HG02571 (cell line): ENCODE measurements at regions not wholly inside any gene's neighbourhood (a gene's known extent, or its start where the extent isn't known, plus 50 kb on each side); places are given as distances from the start of the nearest gene placed in this dataset.

Experiments used
- ATAC-seq: cut with Tn5 transposase; IDR thresholded peaks from one replicate; pipeline ENCODE4 v1.9.1; 2021; ENCODE audit warnings: mild to moderate bottlenecking, moderate library complexity; ENCODE audit not compliant: unreplicated experiment

DNA sequence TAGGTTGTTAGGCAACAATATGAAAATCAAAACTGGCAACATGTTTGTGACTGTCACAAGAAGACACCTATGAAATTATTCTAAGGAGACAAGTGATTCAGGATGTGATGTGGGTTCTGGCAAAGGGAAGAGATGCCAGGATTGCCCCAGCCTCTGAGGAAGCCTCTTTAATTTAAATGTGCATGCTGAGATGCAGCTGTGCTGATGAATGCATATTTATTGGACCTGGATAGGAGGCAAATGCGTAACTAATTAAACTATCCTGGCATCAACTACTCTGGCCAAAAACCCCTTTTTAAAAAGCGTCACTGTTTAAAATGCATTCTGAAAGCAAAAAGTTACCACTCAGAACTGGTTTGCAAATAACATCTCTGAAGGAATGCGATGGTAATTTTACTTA lies 176.5 kb upstream of the DPH6 start:
- no peak for ATAC-seq

DNA sequence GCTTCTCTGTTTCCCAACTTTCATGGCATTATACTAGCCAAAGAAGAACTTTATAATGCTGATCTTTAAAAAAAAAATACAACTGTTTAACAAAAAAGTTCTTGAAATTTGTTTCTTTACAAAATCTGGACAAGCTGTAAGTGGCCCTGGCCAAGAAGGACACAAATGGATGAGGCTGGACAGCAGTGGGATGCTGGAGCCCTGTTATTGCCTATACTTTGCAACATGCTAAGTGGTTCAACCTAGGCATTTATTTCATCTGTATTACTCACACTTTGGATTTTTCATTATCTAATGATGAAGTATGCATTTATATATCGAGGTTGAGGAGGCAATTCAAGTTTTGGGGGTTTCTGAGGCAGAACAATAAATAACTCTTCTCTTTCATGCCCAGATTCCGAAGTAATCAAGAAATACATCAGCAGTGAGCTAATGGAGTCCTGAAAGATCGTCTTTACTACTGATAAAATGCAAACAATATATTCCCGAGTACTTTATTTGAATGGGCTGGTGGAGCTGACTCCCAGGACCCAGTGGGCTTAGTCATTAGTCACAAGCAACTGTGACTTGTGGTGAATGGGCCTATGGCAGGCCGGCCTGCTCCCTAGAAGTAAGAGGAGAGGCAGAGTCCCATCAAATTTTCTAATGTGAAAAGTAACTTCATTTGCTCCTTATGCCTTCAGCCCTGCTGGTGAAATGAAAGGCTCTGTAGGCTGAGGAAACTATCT lies 177.3 kb upstream of the DPH6 start:
- no peak for ATAC-seq

DNA sequence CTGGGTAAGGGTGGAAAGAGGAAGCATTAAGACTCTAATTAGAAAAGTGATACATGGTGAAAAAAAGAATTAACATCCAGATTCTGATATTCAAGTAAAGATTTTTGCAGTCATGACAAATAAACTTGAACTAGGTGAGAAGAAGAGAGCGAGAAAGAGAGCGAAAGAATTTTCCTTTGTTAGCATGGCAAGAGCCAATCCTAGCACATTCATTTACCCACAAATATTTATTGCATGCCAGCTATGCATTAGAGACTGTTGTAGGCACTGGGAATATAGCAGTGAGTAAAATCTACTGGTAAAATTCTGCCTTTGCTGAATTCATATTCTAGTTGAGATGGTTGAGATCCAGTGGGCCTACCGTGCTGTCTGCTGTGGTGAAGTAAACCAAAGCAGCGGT lies 177.9 kb upstream of the DPH6 start:
- ATAC-seq: no peak

DNA sequence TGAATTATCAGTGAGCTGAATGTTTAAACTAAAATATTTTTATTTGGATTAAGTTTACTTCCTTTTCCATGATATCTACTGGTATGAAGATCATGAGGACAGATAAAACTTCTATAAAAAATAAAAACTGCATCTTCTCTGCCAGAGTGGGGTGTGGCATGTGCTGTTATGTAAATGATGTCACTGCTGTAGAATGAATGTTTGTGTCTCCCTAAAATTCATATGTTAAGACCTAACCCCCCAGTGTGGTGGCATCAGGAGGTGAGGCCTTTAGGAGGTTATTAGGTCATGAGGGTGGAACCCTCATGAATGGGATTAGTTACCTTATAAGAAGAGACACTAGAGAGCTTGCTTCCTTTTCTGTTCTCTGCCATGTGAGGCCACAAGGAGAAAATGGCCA lies 178.7 kb upstream of the DPH6 start:
- no peak for ATAC-seq

DNA sequence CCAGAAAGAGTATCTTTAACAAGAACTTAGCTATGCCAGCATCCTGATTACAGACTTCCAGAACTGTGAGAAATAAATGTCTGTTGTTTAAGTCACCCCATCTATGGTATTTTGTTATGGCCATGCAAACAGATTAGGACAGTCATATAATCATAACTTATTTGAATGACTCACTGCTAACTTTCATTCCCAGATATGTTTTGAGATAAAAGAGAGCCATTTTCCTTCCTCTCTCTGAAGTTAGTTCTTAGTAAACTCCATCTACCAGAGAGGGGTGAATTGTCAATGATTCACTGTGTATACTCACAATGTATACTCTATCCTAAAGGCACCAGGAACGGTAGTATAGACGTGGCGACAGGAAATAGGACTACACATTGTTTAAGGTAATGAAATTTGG lies 179.4 kb upstream of the DPH6 start:
- ATAC-seq: no peak

DNA sequence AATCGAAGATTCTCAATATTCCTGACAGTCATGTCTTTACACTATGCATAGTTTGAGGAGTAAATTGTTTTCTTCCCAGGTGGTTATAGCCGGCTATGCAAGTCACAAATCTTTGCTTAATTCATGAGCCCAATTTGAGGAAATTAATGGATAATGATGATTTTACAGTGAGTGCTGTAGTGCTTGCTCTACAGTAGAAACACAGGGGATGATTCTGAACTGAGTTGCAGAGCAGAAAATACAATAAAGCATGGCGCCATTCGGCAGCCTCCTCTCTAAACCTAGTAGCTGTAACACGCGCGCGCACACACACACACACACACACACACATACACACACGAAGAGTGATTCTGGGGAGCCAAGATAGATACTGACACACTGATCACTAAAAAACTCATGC lies 181.7 kb upstream of the DPH6 start:
- no peak for ATAC-seq

DNA sequence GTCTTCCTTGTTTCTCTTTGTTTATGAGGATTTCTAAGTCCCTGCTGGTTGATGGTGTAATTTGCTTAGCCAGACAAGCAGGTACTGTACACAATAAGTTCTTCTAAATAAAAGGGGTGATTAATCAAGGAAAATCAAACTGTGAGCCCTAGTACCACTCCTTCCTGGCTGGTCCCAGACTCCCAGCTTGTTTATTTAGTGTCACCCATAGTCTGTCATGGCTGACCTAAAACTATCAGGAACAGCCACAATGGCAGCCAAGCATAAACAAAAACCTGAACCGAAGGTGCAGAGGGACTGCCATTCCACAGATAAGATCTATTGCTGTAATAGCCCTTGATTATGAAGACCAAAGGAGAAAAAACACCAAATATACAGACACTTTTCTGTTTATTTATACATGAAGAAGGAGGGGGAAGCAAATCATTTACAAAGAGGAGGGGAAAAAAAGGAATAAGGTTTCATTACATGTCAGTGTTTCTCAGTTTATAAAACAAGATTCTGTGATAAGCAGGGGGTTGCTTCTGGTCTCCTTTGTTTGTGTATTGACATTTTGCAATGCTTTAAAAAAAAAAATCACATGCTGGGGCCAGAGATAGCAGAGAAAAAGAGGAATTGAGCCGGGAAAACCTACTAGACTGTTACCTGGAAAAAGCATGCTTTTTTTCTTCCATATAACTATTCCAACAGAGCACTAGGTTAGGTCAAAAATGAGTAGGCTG lies 182.4 kb upstream of the DPH6 start:
- ATAC-seq: no peak

DNA sequence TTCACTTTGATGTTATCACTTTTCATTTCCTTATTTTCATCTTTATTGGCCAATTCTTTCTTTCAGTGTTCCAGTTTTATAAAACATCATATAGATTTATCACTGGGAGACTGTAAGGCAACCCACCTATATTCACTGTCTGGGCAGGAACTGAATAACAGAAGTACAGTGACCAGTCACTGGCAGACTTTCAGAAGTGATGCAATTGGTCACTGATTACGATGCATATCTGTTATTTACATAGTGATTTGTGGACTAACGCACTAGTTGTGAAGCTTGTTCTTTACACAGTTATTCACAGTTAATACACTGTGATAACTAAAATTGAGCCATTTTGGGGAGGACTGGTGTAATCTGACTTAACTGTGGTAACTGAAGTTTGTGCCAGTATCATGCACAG lies 190.2 kb upstream of the DPH6 start:
- ATAC-seq: no peak

DNA sequence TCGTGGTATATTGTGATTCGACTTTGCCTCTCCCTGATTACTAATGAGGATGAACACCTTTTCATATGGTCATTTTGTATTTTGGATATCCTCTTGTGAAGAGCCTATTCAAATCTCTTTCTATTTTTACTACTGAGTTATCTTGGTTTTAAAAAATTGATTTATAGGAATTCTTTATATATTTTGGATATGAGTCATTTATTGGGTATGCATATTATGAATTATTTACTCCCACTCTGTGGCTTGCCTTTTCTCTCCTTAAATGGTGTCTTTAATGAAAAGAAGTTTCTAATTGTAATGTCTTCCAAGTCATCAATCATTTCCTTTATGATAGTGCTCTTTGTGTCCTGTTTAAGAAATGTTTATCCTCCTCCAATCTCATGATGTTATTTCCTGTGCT lies 191.5 kb upstream of the DPH6 start:
- ATAC-seq: no peak

DNA sequence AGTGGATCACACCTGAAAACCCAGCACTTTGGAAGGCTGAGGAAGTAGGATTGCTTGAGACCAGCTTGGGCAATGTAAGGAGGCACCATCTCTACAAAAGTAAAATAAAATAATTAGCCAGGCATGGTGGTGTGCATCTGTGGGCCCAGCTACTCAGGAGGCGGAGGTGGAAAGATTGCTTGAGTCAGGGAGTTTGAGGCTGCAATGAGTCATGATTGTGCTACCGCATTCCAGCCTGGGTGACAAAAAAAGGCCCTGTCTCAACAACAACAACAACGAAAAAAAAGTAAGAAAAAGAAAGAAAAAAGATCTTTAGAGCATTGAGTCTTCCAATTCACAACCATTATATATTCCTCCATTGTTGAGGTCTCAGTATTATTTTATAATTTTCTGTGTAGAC lies 192.4 kb upstream of the DPH6 start:
- no peak for ATAC-seq

DNA sequence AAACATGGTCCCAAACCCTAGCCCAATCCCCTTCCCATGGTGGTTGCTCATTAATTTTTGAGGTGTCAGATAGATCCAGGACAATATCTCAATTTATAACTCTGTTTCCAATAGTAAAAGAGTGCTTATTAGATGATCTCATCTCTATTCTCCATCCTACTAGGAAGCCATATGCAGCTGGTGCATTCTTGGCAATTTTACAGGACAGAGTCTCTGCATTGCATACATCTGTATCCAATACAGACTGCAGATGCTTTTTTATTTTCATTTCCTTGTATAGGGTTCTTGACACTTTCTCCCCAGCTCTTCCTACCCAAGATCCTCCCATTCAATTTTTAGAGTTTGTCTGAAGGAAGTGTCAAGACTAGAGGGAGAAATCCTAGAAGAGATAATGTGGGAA lies 194.8 kb upstream of the DPH6 start:
- ATAC-seq: no peak

DNA sequence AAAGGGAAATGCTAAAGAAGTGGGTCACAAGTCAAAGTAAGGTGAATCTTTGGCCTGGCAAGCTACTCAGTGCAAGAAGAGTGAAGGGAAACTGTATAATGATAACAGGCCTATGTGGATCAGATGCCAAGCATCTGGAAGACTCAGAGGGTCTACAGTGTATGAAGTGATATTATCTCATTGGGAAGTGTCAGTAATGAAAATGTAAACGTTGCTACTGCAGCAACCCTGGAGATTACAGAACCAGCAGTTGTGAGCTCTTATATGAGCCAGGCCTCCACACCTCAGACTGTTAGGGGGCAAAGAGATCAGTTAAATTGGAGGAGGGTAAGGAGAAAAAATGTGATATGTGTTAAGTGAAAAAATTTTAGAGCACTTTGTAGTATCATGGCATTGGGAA lies 195.4 kb upstream of the DPH6 start:
- no peak for ATAC-seq

DNA sequence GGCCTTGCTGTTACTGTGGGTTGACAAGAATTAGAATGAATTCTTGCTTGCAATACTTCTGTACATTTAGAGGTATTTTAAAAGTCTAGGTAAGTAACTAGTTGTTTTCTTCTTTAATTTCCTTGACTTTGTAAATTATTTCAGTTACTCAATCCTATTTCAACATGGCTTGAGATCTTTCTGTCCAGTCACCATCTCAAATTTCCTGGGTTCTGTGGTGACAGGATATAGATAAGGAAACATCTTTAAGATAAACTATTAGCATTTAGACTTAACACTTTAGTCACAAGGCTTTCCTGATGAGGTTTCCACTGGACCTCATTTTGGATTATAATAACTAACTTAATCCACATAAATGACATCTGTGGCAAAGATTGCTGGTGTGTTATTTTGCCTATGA lies 195.9 kb upstream of the DPH6 start:
- ATAC-seq: no peak

DNA sequence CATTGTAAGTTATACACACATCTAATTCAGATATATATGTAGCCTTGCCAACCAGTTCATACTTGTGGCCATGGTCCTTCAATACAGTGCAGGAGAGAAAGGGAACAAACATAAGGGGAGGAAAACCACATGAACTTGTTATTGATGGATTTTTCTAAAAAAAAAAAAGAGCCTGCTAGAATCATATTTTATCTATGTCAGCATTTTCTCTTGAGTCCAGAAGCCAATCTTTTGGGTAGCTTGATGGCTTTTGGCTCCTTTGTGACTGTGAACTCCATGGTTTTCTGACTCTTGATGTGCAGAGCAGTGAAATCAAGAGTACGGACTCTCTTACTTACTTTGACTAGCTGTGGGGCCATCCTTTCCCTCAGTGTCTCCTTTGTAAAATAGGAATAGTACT lies 197.4 kb upstream of the DPH6 start:
- ATAC-seq: no peak

DNA sequence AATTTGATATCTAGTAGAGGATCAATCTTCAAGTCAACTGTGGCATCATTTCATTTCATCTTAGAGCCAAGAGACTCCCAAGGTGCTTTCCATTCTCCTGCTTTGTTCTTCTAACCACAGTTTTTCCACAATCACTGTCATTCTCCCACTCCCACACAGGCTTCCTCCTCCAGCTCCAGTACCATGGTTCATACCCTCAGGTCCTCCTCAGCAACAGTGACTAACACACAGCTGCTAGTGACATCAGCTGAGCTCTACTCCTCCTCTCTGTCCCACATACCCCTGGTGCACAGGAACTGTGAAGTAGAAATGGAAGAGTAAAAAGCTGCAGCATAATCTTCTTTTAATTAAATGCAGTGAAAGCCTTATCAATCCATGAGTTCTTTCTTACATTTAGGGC lies 200.2 kb upstream of the DPH6 start:
- ATAC-seq: no peak

DNA sequence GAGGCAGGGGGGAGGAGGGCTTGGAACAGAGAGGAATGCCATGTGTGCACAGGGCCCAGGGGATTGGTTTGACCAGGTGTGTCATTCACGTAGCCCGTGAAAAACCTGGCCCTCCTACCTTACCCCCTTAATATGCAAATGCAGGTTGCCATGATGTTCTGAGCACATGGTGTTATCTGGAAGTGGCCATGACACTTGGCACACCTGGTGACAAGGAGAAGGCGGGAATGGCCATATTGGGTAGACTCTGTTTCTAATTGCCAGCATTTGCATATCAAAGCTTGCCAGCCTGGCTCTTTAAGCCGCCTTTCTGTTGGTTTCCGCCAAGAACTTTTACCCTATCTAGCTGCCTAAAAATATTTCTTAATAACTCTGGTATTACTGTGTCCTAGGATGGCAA lies 202.1 kb upstream of the DPH6 start:
- ATAC-seq: no peak

DNA sequence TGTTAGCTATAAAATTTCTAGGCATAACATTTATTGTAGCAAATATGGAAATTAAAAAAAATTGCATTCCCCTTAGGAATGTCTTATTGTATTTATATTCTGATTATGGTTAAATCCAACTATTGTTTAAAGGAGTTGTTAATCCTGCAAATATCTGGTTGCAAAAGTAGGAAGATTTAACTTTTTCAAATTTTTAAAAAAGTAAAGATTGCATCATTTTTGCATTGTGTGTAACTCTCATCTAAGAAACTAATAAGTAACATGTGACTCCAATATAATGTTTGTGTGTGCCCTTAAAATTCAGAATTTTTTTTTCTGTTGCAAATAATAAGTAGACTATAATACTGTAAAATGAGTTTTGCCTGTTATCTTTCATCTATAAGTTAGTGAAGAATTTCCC lies 204.1 kb upstream of the DPH6 start:
- ATAC-seq: no peak

DNA sequence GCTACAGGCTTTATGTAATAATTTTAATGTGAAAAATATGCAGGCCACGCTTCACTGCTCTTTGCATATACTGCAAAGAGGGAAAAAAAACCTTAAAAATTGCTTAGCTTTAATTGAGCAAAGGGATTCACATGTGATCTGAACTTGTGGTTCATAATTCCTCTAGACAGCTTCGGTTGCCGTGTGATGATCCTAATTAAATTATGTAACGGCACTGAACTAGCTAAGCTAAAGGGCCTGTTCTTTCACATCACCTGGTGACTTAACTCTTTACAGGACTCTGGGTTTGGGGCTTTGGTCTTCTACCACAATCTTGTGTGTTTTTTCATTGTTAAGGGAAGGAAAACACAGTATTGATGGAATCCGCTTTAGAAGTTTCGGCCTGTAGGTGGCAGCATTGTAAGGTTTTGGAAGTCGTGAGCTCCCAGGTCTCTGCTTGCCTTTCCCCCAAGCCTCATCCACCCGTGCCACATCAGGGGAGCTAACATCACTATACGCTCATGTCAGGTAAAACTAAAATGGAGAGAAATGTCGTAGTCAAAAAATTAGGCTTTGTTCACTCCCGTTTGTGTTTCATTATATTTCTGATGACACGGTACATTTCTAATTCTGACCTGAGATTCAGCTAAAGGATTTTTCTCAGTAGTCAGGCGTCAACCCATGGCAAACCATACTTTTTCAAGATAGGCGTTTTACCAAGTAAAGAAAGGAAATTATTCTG lies 205.6 kb upstream of the DPH6 start:
- no peak for ATAC-seq

DNA sequence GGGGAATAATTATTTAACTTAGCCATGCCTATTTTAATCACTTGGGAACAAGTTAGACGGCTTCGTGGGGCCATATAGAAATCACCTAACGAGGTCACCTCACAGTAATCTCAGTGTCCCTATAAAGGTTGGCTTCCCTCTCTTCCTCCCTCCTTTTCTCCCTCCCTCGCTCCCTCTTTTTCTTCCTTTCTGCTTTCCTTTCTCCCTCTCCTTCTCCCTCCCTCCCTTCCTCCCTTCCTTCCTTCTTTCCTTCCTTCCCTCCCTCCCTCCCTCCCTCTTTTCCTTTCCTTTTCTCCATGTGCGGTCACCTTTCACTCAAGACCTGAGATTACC lies 206.1 kb upstream of the DPH6 start:
- ATAC-seq: no peak

DNA sequence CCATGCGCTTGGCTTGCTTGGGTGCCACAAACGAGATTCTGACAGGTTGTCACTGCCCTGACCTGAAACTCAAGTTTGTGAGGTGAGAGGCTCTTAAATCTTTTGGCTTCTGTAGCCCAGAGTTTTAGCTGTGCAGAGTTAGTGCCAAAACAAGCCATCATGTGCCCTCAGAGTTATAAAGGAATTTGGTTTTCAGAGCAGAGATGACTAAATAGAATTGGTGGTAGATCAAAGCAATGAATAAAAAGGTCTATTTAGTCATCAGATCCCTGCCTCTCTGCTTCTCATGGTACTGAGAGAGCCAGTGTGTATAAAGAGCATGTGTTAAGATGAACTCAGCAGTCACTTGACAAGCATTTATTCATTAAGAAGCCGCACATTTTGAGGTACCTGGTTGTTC lies 207.5 kb upstream of the DPH6 start:
- ATAC-seq: no peak

DNA sequence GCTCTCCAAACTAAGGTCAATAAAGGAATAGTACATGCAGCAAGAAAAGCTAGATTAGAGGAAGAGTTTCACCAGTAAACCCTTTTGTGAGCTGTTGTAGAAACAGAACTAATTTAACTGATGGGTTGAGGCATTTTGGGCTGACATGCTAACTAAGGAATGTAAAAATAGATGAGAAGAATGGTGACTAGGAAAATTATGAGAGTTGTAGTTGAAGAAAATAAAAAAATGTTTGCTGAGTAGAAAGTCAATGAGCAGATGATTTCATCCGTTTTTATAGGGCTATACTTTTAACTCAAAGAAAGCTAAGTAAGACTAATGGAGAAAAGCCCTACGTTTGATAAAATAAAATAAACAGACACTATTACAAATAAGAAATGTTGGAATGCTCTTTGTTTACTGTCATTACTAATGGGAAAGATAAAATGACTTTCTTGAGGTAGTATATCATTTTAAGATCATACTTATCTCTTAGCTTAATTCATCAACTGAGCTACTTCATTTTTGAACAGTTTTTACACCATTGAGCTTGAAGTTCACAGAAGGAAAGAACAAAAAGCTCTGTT lies 209.4 kb upstream of the DPH6 start:
- ATAC-seq: no peak

DNA sequence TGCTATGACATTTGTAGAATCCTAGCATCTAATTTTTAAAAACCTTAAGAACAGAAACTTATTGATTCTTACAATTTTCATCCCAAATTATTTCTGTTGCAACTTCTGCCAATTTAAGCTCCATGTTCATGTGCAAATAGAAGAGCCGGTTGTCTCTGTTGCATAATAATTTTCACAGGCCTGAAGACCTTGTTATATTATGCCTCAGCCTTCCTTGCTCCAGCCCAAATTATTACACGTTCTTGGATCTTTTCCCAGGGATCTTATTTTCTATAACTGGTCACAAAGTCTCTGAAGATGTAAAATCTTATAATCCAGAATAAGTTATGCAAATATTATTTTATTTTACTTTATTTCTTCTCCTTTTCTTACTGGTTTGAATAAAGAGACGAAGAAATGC lies 210.7 kb upstream of the DPH6 start:
- no peak for ATAC-seq
